Kidney epithelial cell (primary cell): ENCODE measurements at regions not wholly inside any gene's neighbourhood (a gene's known extent, or its start where the extent isn't known, plus 50 kb on each side); places are given as distances from the start of the nearest gene placed in this dataset.
"Not testable (repeated sequence)": the region's sequence is repeated elsewhere in the genome, so short reads cannot be mapped to it uniquely, and the experiment has no call there.

ENCODE experiments used
- DNase-seq: peaks from one replicate; pipeline ENCODE4 v3.0.0-alpha.2; 2010; ENCODE audit warnings: low read depth
- H3K27me3 ChIP-seq: 2 replicates; pipeline ENCODE4 v1.6.0; 2011; ENCODE audit warnings: low read length; ENCODE audit not compliant: control insufficient read depth, insufficient read depth
- H3K36me3 ChIP-seq: 2 replicates; pipeline ENCODE4 v1.5.1; 2011; ENCODE audit warnings: low read length; ENCODE audit not compliant: control insufficient read depth, insufficient read depth
- H3K4me3 ChIP-seq: 2 replicates; pipeline ENCODE4 v1.5.1; 2011; ENCODE audit warnings: low read depth, mild to moderate bottlenecking, control low read depth, low read length
- CTCF ChIP-seq: IDR thresholded peaks from 2 replicates; pipeline ENCODE4 v1.5.1; 2011; ENCODE audit warnings: mild to moderate bottlenecking, moderate library complexity, low read length, control low read depth, inconsistent platforms; ENCODE audit not compliant: insufficient read depth, poor library complexity, severe bottlenecking

- not testable (repeated sequence) for H3K4me3 ChIP-seq, DNase-seq, H3K36me3 ChIP-seq, H3K27me3 ChIP-seq
Measured at GRCh38 chr4:102210806-102211205, 134.5 kb downstream of the SLC39A8 start.

- not testable (repeated sequence) for H3K4me3 ChIP-seq, H3K36me3 ChIP-seq, DNase-seq, H3K27me3 ChIP-seq
Measured at GRCh38 chr4:102204634-102205033, 140.6 kb downstream of the SLC39A8 start.

- TF ChIP-seq CTCF: no peak
- H3K36me3 ChIP-seq: no peaks in the 10 kb centered on the region
- no peak for DNase-seq
- H3K27me3 ChIP-seq: no peaks in the 10 kb centered on the region
- no peak overlapping the region for H3K4me3 ChIP-seq
Measured at GRCh38 chr4:102196221-102196620, 149.1 kb downstream of the SLC39A8 start.

- no peak overlapping the region for H3K4me3 ChIP-seq
- TF ChIP-seq CTCF: no peak
- no peak for DNase-seq
- H3K36me3 ChIP-seq: no peaks in the 10 kb centered on the region
- H3K27me3 ChIP-seq: no peaks in the 10 kb centered on the region
Measured at GRCh38 chr4:102193145-102193544, 152.1 kb downstream of the SLC39A8 start.

- no peaks in the 10 kb centered on the region for H3K36me3 ChIP-seq
- no peak for DNase-seq
- TF ChIP-seq CTCF: no peak
- H3K27me3 ChIP-seq: no peaks in the 10 kb centered on the region
- no peak overlapping the region for H3K4me3 ChIP-seq
Measured at GRCh38 chr4:102180046-102180445, 165.2 kb downstream of the SLC39A8 start.

- no peak overlapping the region for H3K4me3 ChIP-seq
- DNase-seq: no peak
- no peaks in the 10 kb centered on the region for H3K36me3 ChIP-seq
- H3K27me3 ChIP-seq: no peaks in the 10 kb centered on the region
- TF ChIP-seq CTCF: no peak
Measured at GRCh38 chr4:102174719-102175189, 170.5 kb downstream of the SLC39A8 start.

- TF ChIP-seq CTCF: no peak
- DNase-seq: no peak
- Histone ChIP-seq H3K36me3 (no peaks in the 10 kb centered on the region), H3K4me3 (no peak overlapping the region), H3K27me3 (no peaks in the 10 kb centered on the region)
Measured at GRCh38 chr4:102172341-102172740, 172.9 kb downstream of the SLC39A8 start.
